T-cell (primary cell): ENCODE measurements at regions not wholly inside any gene's neighbourhood (a gene's known extent, or its start where the extent isn't known, plus 50 kb on each side); places are given as distances from the start of the nearest gene placed in this dataset.

Experiments
- ATAC-seq, 4 experiments: fragments of 200-7000 bp in 3 of 4; fragments of 150-1000 bp in 1 of 4; cut with Tn5 transposase; replicated peaks in 1 of 4; 1 replicate in 3 of 4; 2 replicates in 1 of 4; pipeline ENCODE4 v1.10.0; 2021; ENCODE audit warnings: moderate library complexity in 3 of 4, mild to moderate bottlenecking in 2 of 4, moderate number of reproducible peaks in 1 of 4
- CTCF ChIA-PET, 2 donors: fragments of 300-600 bp; sonication (Branson Sonifier 250); formaldehyde crosslinking; loops; one replicate each; lab custom pipeline; 2022; ENCODE audit warnings: antibody characterized with exemption in 2 of 2; lab: Charles Lee
- POLR2A ChIA-PET, 2 donors: fragments of 300-600 bp; sonication (Branson Sonifier 250); formaldehyde crosslinking; loops; one replicate each; lab custom pipeline; 2022; ENCODE audit warnings: antibody characterized with exemption in 2 of 2; lab: Charles Lee
- DNase-seq, 35 experiments: peaks; one replicate each; pipeline versions ENCODE4 v3.0.0 to v3.0.0-alpha.2; 2013 to 2023
- H3K27ac ChIP-seq: one replicate; pipeline ENCODE4 v1.5.1; 2013; ENCODE audit warnings: low read length
- H3K27me3 ChIP-seq, 2 experiments: replicated peaks in 1 of 2; 1 replicate in 1 of 2; 2 replicates in 1 of 2; pipeline versions ENCODE4 v1.6.1 to v1.7.0; 2013; ENCODE audit warnings: low read length in 1 of 2, mixed read lengths in 1 of 2; ENCODE audit not compliant: control insufficient read depth in 2 of 2, insufficient read depth in 2 of 2; ENCODE audit errors: extremely low read depth in 1 of 2
- H3K36me3 ChIP-seq, 2 donors: 1 replicate in 1 of 2; 2 replicates in 1 of 2; pipeline versions ENCODE4 v1.6.1 to v1.7.0; 2013; ENCODE audit warnings: low read length in 1 of 2; ENCODE audit not compliant: control insufficient read depth in 2 of 2, insufficient read depth in 1 of 2; ENCODE audit errors: extremely low read depth in 1 of 2
- H3K4me1 ChIP-seq, 2 experiments: 1 replicate in 1 of 2; 2 replicates in 1 of 2; pipeline versions ENCODE4 v1.6.1 to v1.7.0; 2013; ENCODE audit warnings: low read length in 2 of 2, mixed read lengths in 1 of 2; ENCODE audit not compliant: insufficient read depth in 2 of 2, control insufficient read depth in 1 of 2; ENCODE audit errors: extremely low read depth in 1 of 2
- H3K4me3 ChIP-seq, 2 donors: 1 replicate in 1 of 2; 2 replicates in 1 of 2; pipeline versions ENCODE4 v1.5.1 to v1.7.0; 2013; ENCODE audit warnings: mild to moderate bottlenecking in 2 of 2, low read length in 1 of 2, moderate library complexity in 1 of 2; ENCODE audit not compliant: control insufficient read depth in 1 of 2; ENCODE audit errors: extremely low read depth in 1 of 2
- H3K9me3 ChIP-seq: 2 replicates; pipeline ENCODE4 v1.7.0; 2013
- H3K27ac Mint-ChIP-seq, 2 donors: one replicate each; pipeline ENCODE4 v1.8.0; 2020 to 2021; ENCODE audit warnings: mild to moderate bottlenecking in 2 of 2, mixed read lengths in 2 of 2
- H3K27me3 Mint-ChIP-seq, 2 donors: one replicate each; pipeline ENCODE4 v1.8.0; 2021 to 2022; ENCODE audit warnings: mixed read lengths in 2 of 2
- H3K36me3 Mint-ChIP-seq: one replicate; pipeline ENCODE4 v1.8.0; 2021; ENCODE audit warnings: mixed read lengths
- H3K4me1 Mint-ChIP-seq, 3 donors: one replicate each; pipeline ENCODE4 v1.8.0; 2020 to 2022; ENCODE audit warnings: mixed read lengths in 3 of 3, mild to moderate bottlenecking in 1 of 3
- H3K4me3 Mint-ChIP-seq, 3 donors: one replicate each; pipeline ENCODE4 v1.8.0; 2020 to 2022; ENCODE audit warnings: mild to moderate bottlenecking in 3 of 3, mixed read lengths in 3 of 3, moderate library complexity in 3 of 3
- H3K9me3 Mint-ChIP-seq, 3 donors: one replicate each; pipeline ENCODE4 v1.8.0; 2020 to 2022; ENCODE audit warnings: mixed read lengths in 3 of 3
- WGBS: methylation state at CpG from one replicate; pipeline ENCODE4 v1.1.5; 2013; ENCODE audit warnings: missing lambda C conversion rate; ENCODE audit not compliant: insufficient coverage; 5-methylcytosine and 5-hydroxymethylcytosine counted together

- no peak overlapping the region for H3K27ac Mint-ChIP-seq
- ATAC-seq (no peak), DNase-seq (no peak)
- H3K9me3 Mint-ChIP-seq = peaks cover 7 to 26% (median 10%) of the 10 kb centered on the region in 3 donors
- whole genome bisulfite sequencing = no CpG with 5 or more reads among the region's 2 CpGs
- Histone ChIP-seq H3K9me3 (no peaks in the 10 kb centered on the region), H3K4me3 (no peak overlapping the region), H3K27me3 (no peaks in the 10 kb centered on the region), H3K27ac (no peak overlapping the region), H3K36me3 (no peaks in the 10 kb centered on the region), H3K4me1 (no peaks in the 10 kb centered on the region)
- H3K36me3 Mint-ChIP-seq = no peaks in the 10 kb centered on the region
- ChIA-PET POLR2A (no interaction called here), CTCF (no interaction called here)
- H3K27me3 Mint-ChIP-seq = no peaks in the 10 kb centered on the region
- H3K4me1 Mint-ChIP-seq = no peaks in the 10 kb centered on the region
- no peak overlapping the region for H3K4me3 Mint-ChIP-seq
Measured at GRCh38 chr3:80836395-80836794, 925.0 kb downstream of the GBE1 start.

GRCh38 chr3:80807577-80807976 is 953.9 kb downstream of the GBE1 start:
- no peak for ATAC-seq
- H3K27ac Mint-ChIP-seq = no peak overlapping the region
- no peaks in the 10 kb centered on the region for H3K27me3 Mint-ChIP-seq
- no peak overlapping the region for H3K4me3 Mint-ChIP-seq
- ChIA-PET POLR2A (no interaction called here), CTCF (no interaction called here)
- no peaks in the 10 kb centered on the region for H3K4me1 Mint-ChIP-seq
- Histone ChIP-seq H3K4me3 (no peak overlapping the region), H3K36me3 (no peaks in the 10 kb centered on the region), H3K4me1 (no peaks in the 10 kb centered on the region), H3K27me3 (no peaks in the 10 kb centered on the region), H3K9me3 (no peaks in the 10 kb centered on the region), H3K27ac (no peak overlapping the region)
- H3K9me3 Mint-ChIP-seq = peaks cover 6 to 13% (median 9%) of the 10 kb centered on the region in 3 donors
- DNase-seq = no peak
- WGBS = no CpG with 5 or more reads among the region's 4 CpGs
- H3K36me3 Mint-ChIP-seq = no peaks in the 10 kb centered on the region

GRCh38 chr3:80806673-80807072 is 954.8 kb downstream of the GBE1 start:
- Histone ChIP-seq H3K27me3 (no peaks in the 10 kb centered on the region), H3K4me1 (no peaks in the 10 kb centered on the region), H3K36me3 (no peaks in the 10 kb centered on the region), H3K9me3 (no peaks in the 10 kb centered on the region), H3K27ac (no peak overlapping the region), H3K4me3 (no peak overlapping the region)
- H3K9me3 Mint-ChIP-seq = peaks cover 11 to 19% (median 14%) of the 10 kb centered on the region in 3 donors
- H3K36me3 Mint-ChIP-seq = no peaks in the 10 kb centered on the region
- H3K4me3 Mint-ChIP-seq = no peak overlapping the region
- no CpG with 5 or more reads among the region's 4 CpGs for WGBS
- POLR2A ChIA-PET = no interaction called here
- DNase-seq (no peak), ATAC-seq (no peak)
- H3K27ac Mint-ChIP-seq = no peak overlapping the region
- H3K4me1 Mint-ChIP-seq = no peaks in the 10 kb centered on the region
- CTCF ChIA-PET = no interaction called here
- no peaks in the 10 kb centered on the region for H3K27me3 Mint-ChIP-seq

- Histone ChIP-seq H3K27ac (no peak overlapping the region), H3K27me3 (no peaks in the 10 kb centered on the region), H3K36me3 (no peaks in the 10 kb centered on the region), H3K9me3 (no peaks in the 10 kb centered on the region), H3K4me3 (no peak overlapping the region), H3K4me1 (no peaks in the 10 kb centered on the region)
- Mint-ChIP-seq H3K27me3 (no peaks in the 10 kb centered on the region), H3K9me3 (peaks cover 4 to 18% (median 13%) of the 10 kb centered on the region in 3 donors), H3K4me3 (no peak overlapping the region), H3K27ac (no peak overlapping the region), H3K36me3 (no peaks in the 10 kb centered on the region), H3K4me1 (no peaks in the 10 kb centered on the region)
- CTCF ChIA-PET = no interaction called here
- DNase-seq (no peak), ATAC-seq (no peak)
- WGBS = no CpG with 5 or more reads among the region's 2 CpGs
- POLR2A ChIA-PET = no interaction called here
Measured at GRCh38 chr3:80788914-80789313, 972.5 kb downstream of the GBE1 start.

DNA sequence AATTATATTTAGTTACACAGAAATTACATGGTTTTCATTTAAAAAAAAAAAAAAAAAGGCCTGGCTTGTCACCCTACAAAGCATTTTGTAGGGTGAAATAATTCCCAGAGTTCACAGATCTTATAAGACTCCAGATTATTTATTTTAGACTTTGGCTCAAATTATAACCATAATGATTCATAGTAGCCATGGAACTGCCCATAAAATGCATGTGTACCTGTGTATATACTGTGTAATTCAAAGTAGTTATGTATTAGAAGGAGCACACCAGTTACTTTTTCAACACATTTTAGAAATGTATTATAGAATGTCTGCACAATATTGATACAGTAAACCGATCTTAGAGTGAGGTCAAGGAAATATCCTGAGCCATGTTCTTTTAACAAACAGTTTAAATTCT is 975.6 kb downstream of the GBE1 start:
- Histone ChIP-seq H3K27ac (no peak overlapping the region), H3K9me3 (no peaks in the 10 kb centered on the region), H3K27me3 (no peaks in the 10 kb centered on the region), H3K4me1 (no peaks in the 10 kb centered on the region), H3K4me3 (no peak overlapping the region), H3K36me3 (no peaks in the 10 kb centered on the region)
- ATAC-seq (no peak), DNase-seq (no peak)
- Mint-ChIP-seq H3K36me3 (no peaks in the 10 kb centered on the region), H3K4me3 (no peak overlapping the region), H3K4me1 (no peaks in the 10 kb centered on the region), H3K27me3 (no peaks in the 10 kb centered on the region), H3K27ac (no peak overlapping the region), H3K9me3 (peaks cover 12 to 17% (median 14%) of the 10 kb centered on the region in 3 donors)
- POLR2A ChIA-PET = no interaction called here
- WGBS = no CpG with 5 or more reads among the region's 1 CpG
- CTCF ChIA-PET = no interaction called here

DNA sequence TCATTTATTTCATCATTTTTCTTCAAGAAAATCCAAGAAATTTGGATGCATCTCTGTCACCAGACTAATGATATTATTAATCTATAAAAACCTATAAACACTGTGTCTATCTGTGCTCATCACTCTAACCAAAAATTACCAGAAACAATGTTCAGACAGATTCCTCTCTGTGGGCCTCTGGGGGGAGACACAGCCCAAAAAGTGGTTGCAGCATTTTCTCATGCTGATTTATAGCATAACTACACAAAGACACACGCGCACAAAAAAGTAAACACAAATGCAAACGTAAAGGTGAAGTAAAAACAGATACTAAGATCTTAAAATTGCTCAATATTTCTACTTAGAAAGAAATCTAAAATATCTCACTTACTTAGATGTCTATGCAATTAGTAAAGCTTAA is 976.0 kb downstream of the GBE1 start:
- H3K4me3 ChIP-seq = no peak overlapping the region
- H3K27me3 ChIP-seq = no peaks in the 10 kb centered on the region
- ATAC-seq (no peak), DNase-seq (no peak)
- Mint-ChIP-seq H3K9me3 (peaks cover 12 to 17% (median 14%) of the 10 kb centered on the region in 3 donors), H3K27ac (no peak overlapping the region), H3K4me3 (no peak overlapping the region), H3K4me1 (no peaks in the 10 kb centered on the region), H3K27me3 (no peaks in the 10 kb centered on the region), H3K36me3 (no peaks in the 10 kb centered on the region)
- H3K27ac ChIP-seq = no peak overlapping the region
- ChIA-PET CTCF (no interaction called here), POLR2A (no interaction called here)
- H3K36me3 ChIP-seq = no peaks in the 10 kb centered on the region
- no CpG with 5 or more reads among the region's 3 CpGs for WGBS
- H3K9me3 ChIP-seq = no peaks in the 10 kb centered on the region
- no peaks in the 10 kb centered on the region for H3K4me1 ChIP-seq

GRCh38 chr3:80771085-80771484 is 990.4 kb downstream of the GBE1 start:
- Histone ChIP-seq H3K9me3 (no peaks in the 10 kb centered on the region), H3K4me1 (no peaks in the 10 kb centered on the region), H3K4me3 (no peak overlapping the region), H3K36me3 (no peaks in the 10 kb centered on the region), H3K27ac (no peak overlapping the region), H3K27me3 (no peaks in the 10 kb centered on the region)
- ATAC-seq = no peak
- peaks cover 10 to 21% (median 17%) of the 10 kb centered on the region in 3 donors for H3K9me3 Mint-ChIP-seq
- H3K27me3 Mint-ChIP-seq = no peaks in the 10 kb centered on the region
- no peaks in the 10 kb centered on the region for H3K36me3 Mint-ChIP-seq
- no peaks in the 10 kb centered on the region for H3K4me1 Mint-ChIP-seq
- ChIA-PET CTCF (no interaction called here), POLR2A (no interaction called here)
- no CpG with 5 or more reads among the region's 7 CpGs for WGBS
- H3K4me3 Mint-ChIP-seq = peak overlapping the region in 1 of 3 donors; percentile 12
- H3K27ac Mint-ChIP-seq = no peak overlapping the region
- DNase-seq = peak in 6 of 35 experiments; percentile 3 to 71 (median 17)
